ENCODE measurements at regions not wholly inside any gene's neighbourhood (a gene's known extent, or its start where the extent isn't known, plus 50 kb on each side); places are given as distances from the start of the nearest gene placed in this dataset.

- TF ChIP-seq ZMIZ1 (IDR thresholded peaks at IDR 0.05; ENCODE audit: low read depth in 2 of 2, low read length in 2 of 2): no peak
These were observed 993.1 kb downstream of the RPA4 start (continued) for GRCh38 chrX:97876697-97877407.

- no peaks in the 10 kb centered on the region for H3K9me1 ChIP-seq (ENCODE audit: control insufficient read depth, insufficient read depth, low read length)
- POLR2A ChIA-PET: interaction anchor here (0.6 kb wide), 1 partner anchor 1248 kb away, joined by 3 read pairs; no protein-coding TSS in a partner anchor
- no peak overlapping the region for H3K27ac ChIP-seq (ENCODE audit: extremely low read depth, low read depth, low read length)
- H3K4me2 ChIP-seq (ENCODE audit: insufficient read depth, low read length): no peak overlapping the region
- DNase-seq (ENCODE audit: extremely low read depth in 1 of 4, low spot score in 3 of 4): no peak
- no peaks in the 10 kb centered on the region for H3K36me3 ChIP-seq (ENCODE audit: control insufficient read depth, insufficient read depth, low read length)
- no peak overlapping the region for H3K4me3 ChIP-seq
- FAIRE-seq: no peak
- intact Hi-C loops (cut with micrococcal nuclease) (no loop called here), in situ Hi-C loops (cut with MboI) (no loop called here)
- H3K27me3 ChIP-seq (ENCODE audit: control insufficient read depth in 2 of 2, insufficient read depth in 2 of 2, low read length in 2 of 2): no peaks in the 10 kb centered on the region
- CTCF ChIA-PET (ENCODE audit: low intra/inter-chr PET ratio): no interaction called here
- WGBS (ENCODE audit: insufficient coverage, low coverage, missing lambda C conversion rate): 0% methylated on average over 3 of the region's 3 CpGs
- H4K20me1 ChIP-seq (replicated peaks; ENCODE audit: control insufficient read depth, insufficient read depth, low read length): no peaks in the 10 kb centered on the region
- no peaks in the 10 kb centered on the region for H3K9me3 ChIP-seq (replicated peaks; ENCODE audit: control insufficient read depth, insufficient read depth, low read depth, low read length)
- no TSS peak for BruUV-seq (replicated peaks)
- no peak for ATAC-seq
- no peaks in the 10 kb centered on the region for H3K79me2 ChIP-seq (ENCODE audit: control insufficient read depth, insufficient read depth, low read length)
- H2AFZ ChIP-seq (ENCODE audit: low read depth, low read length): no peak overlapping the region
- H3K4me1 ChIP-seq (replicated peaks in 1 of 2; ENCODE audit: control insufficient read depth in 2 of 2, insufficient read depth in 2 of 2, low read length in 2 of 2): no peaks in the 10 kb centered on the region
- H3K9ac ChIP-seq (ENCODE audit: insufficient read depth in 1 of 2, low read depth in 2 of 2, low read length in 2 of 2): no peak overlapping the region
- TF ChIP-seq ETV6 (IDR thresholded peaks at IDR 0.05; ENCODE audit: borderline replicate concordance in 1 of 2, low read depth in 2 of 2, low read length in 1 of 2) (no peak), ETV6 (CRISPR knock-in tag; IDR thresholded peaks at IDR 0.05; ENCODE audit: borderline replicate concordance) (no peak), CREB1 (IDR thresholded peaks at IDR 0.05) (no peak), CREB1 (CRISPR knock-in tag; IDR thresholded peaks at IDR 0.05) (no peak), LARP7 (IDR thresholded peaks at IDR 0.05) (no peak), ELK1 (CRISPR knock-in tag; IDR thresholded peaks at IDR 0.05) (no peak), ZBTB11 (CRISPR knock-in tag; IDR thresholded peaks at IDR 0.05) (no peak), CREBBP (IDR thresholded peaks at IDR 0.05; ENCODE audit: low read depth, low read length) (no peak), TAF15 (IDR thresholded peaks at IDR 0.05; ENCODE audit: low read depth, low read length) (no peak)
These were observed 998.6 kb downstream of the RPA4 start for GRCh38 chrX:97882306-97882705.
